SK-N-SH treated with all-trans-retinoic acid at 6 μM for 48 hours (cell line): ENCODE measurements at regions not wholly inside any gene's neighbourhood (a gene's known extent, or its start where the extent isn't known, plus 50 kb on each side); places are given as distances from the start of the nearest gene placed in this dataset.

Experiments
- OSR1 ChIP-seq: fragments of 250-450 bp; sonication (Bioruptor Pico); IDR thresholded peaks from 2 replicates; pipeline ENCODE4 v1.8.0; 2022; ENCODE audit warnings: moderate library complexity, mild to moderate bottlenecking, inconsistent platforms
- ZNF70 ChIP-seq: fragments of 450-650 bp; formaldehyde crosslinking; IDR thresholded peaks from 2 replicates; pipeline ENCODE4 v1.5.0; 2020; ENCODE audit warnings: mild to moderate bottlenecking, moderate library complexity

DNA sequence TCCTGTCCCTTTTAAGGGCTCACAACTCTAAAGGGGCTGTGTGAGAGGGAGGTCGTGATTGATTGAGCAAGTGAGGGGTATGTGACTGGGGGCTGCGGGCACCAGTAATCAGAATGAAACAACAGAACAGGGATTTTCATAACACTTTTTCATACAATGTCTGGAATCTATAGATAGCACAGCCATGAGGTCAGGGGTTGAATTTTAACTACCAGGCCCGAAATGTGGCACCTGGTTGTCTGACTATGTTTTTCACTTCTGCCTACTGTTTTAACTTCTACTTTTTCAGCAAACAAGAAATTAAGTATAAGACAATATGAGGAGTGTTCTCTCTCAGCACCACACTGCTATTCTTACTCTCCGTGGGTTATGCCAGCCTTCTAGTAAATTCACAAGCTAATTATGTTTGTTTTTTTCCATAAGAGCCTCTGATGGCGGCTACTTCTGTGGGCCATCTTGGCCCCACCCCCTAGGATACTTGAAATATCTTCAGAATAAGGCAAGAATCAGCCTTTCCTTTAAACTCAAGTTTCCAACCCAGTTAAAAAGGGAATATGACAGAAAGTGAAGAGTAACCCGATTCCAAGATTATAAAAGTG lies 552.8 kb upstream of the CHORDC1 start:
- TF ChIP-seq ZNF70 (no peak), OSR1 (CRISPR knock-in tag) (no peak)
